ENCODE measurements at regions not wholly inside any gene's neighbourhood (a gene's known extent, or its start where the extent isn't known, plus 50 kb on each side); places are given as distances from the start of the nearest gene placed in this dataset.

- peak; percentile 80 for ATAC-seq
- Histone ChIP-seq H3K9me3 (ENCODE audit: low read length) (no peaks in the 10 kb centered on the region), H3K27me3 (ENCODE audit: control insufficient read depth in 1 of 2, insufficient read depth in 2 of 2, low read length in 2 of 2) (no peaks in the 10 kb centered on the region), H3K9ac (ENCODE audit: insufficient read depth, low read depth, low read length) (no peak overlapping the region), H4K20me1 (ENCODE audit: insufficient read depth, low read length) (no peaks in the 10 kb centered on the region), H3K4me2 (ENCODE audit: low read depth, low read length) (no peak overlapping the region), H3K4me1 (ENCODE audit: insufficient read depth, low read length) (no peaks in the 10 kb centered on the region), H2AFZ (ENCODE audit: low read length) (no peak overlapping the region), H3K27ac (ENCODE audit: extremely low read length, insufficient read depth, low read length) (no peak overlapping the region), H3K36me3 (replicated peaks in 1 of 2; ENCODE audit: control insufficient read depth in 1 of 2, insufficient read depth in 2 of 2, low read length in 2 of 2) (no peaks in the 10 kb centered on the region), H3K4me3 (replicated peaks in 1 of 3; ENCODE audit: insufficient read depth in 1 of 3, low read depth in 2 of 3, low read length in 3 of 3) (no peak overlapping the region), H3K79me2 (ENCODE audit: insufficient read depth, low read length) (no peaks in the 10 kb centered on the region)
- FAIRE-seq: no peak
- no peak for TF ChIP-seq ZNF790 (CRISPR knock-in tag; IDR thresholded peaks at IDR 0.05; ENCODE audit: borderline replicate concordance)
- TF ChIP-seq CTCF (CRISPR knock-in tag; IDR thresholded peaks at IDR 0.05): peak; percentile 56
- peak; percentile 55 for TF ChIP-seq STAG1 (CRISPR knock-in tag; IDR thresholded peaks at IDR 0.05)
- WGBS (ENCODE audit: low lambda C conversion rate): 3% methylated on average over 1 of the region's 1 CpG
- no TSS peak for BruUV-seq (replicated peaks)
- DNase-seq (ENCODE audit: low spot score): peak; percentile 5
- ChIA-PET POLR2A (no interaction called here), CTCF (ENCODE audit: low intra/inter-chr PET ratio, low total read pairs) (no interaction called here)
- in situ Hi-C loops (cut with HindIII; ENCODE audit: extremely low pct_ligation_motif_present, low pct_unique_long_range_greater_than_20kb) (no loop called here), intact Hi-C loops (cut with micrococcal nuclease; ENCODE audit: unreplicated experiment) (loop anchor here (1.0 kb wide), 1 partner anchor 423 kb away; no protein-coding TSS in a partner anchor)
Measured at GRCh38 chr6:103273048-103273447, 1586.7 kb downstream of the HACE1 start.

GRCh38 chr6:103269581-103269980 is 1590.1 kb downstream of the HACE1 start:
- Histone ChIP-seq H3K79me2 (ENCODE audit: insufficient read depth, low read length) (no peaks in the 10 kb centered on the region), H2AFZ (ENCODE audit: low read length) (no peak overlapping the region), H4K20me1 (ENCODE audit: insufficient read depth, low read length) (no peaks in the 10 kb centered on the region), H3K4me2 (ENCODE audit: low read depth, low read length) (no peak overlapping the region), H3K27me3 (ENCODE audit: control insufficient read depth in 1 of 2, insufficient read depth in 2 of 2, low read length in 2 of 2) (no peaks in the 10 kb centered on the region), H3K9me3 (ENCODE audit: low read length) (no peaks in the 10 kb centered on the region), H3K4me1 (ENCODE audit: insufficient read depth, low read length) (no peaks in the 10 kb centered on the region), H3K4me3 (replicated peaks in 1 of 3; ENCODE audit: insufficient read depth in 1 of 3, low read depth in 2 of 3, low read length in 3 of 3) (no peak overlapping the region), H3K9ac (ENCODE audit: insufficient read depth, low read depth, low read length) (no peak overlapping the region), H3K36me3 (replicated peaks in 1 of 2; ENCODE audit: control insufficient read depth in 1 of 2, insufficient read depth in 2 of 2, low read length in 2 of 2) (no peaks in the 10 kb centered on the region), H3K27ac (ENCODE audit: extremely low read length, insufficient read depth, low read length) (no peak overlapping the region)
- POLR2A ChIA-PET: no interaction called here
- no peak for ATAC-seq
- no peak for DNase-seq (ENCODE audit: low spot score)
- WGBS (ENCODE audit: low lambda C conversion rate): 0% methylated on average over 2 of the region's 2 CpGs
- intact Hi-C loops (cut with micrococcal nuclease; ENCODE audit: unreplicated experiment) (no loop called here), in situ Hi-C loops (cut with HindIII; ENCODE audit: extremely low pct_ligation_motif_present, low pct_unique_long_range_greater_than_20kb) (no loop called here)
- CTCF ChIA-PET (ENCODE audit: low intra/inter-chr PET ratio, low total read pairs): no interaction called here
- no peak for FAIRE-seq
- BruUV-seq (replicated peaks): no TSS peak
- no peak for TF ChIP-seq HNRNPL (IDR thresholded peaks at IDR 0.05; ENCODE audit: low read depth, low read length)
- no peak for TF ChIP-seq ZNF788 (CRISPR knock-in tag; IDR thresholded peaks at IDR 0.05; ENCODE audit: borderline replicate concordance)
- TF ChIP-seq MAX (IDR thresholded peaks at IDR 0.05): no peak
- TF ChIP-seq MED8 (CRISPR knock-in tag; IDR thresholded peaks at IDR 0.05; ENCODE audit: insufficient replicate concordance): no peak
- no peak for TF ChIP-seq ZNF605 (CRISPR knock-in tag; IDR thresholded peaks at IDR 0.05)
- TF ChIP-seq REL (CRISPR knock-in tag; conservative IDR thresholded peaks at IDR 0.05): no peak
- no peak for TF ChIP-seq NBN (conservative IDR thresholded peaks at IDR 0.05)
- no peak for TF ChIP-seq ZBTB4 (CRISPR knock-in tag; IDR thresholded peaks at IDR 0.05; ENCODE audit: borderline replicate concordance)
- TF ChIP-seq ZBTB1 (CRISPR knock-in tag; IDR thresholded peaks at IDR 0.05; ENCODE audit: borderline replicate concordance): no peak
- no peak for TF ChIP-seq TFAP4 (IDR thresholded peaks at IDR 0.05; ENCODE audit: borderline replicate concordance, low read depth)
- no peak for TF ChIP-seq ZBTB42 (CRISPR knock-in tag; IDR thresholded peaks at IDR 0.05)
- no peak for TF ChIP-seq NR3C1 (CRISPR knock-in tag; IDR thresholded peaks at IDR 0.05)

Data from HepG2 (cell line).